ENCODE measurements at regions not wholly inside any gene's neighbourhood (a gene's known extent, or its start where the extent isn't known, plus 50 kb on each side); places are given as distances from the start of the nearest gene placed in this dataset.
"Not testable (repeated sequence)": the region's sequence is repeated elsewhere in the genome, so short reads cannot be mapped to it uniquely, and the experiment has no call there.

GRCh38 chr3:88298189-88298588 lies 148.4 kb downstream of the C3orf38 start:
- no peak for DNase-seq

GRCh38 chr3:88301273-88301995 lies 151.7 kb downstream of the C3orf38 start:
- DNase-seq: no peak

- DNase-seq: no peak
These were observed 152.2 kb downstream of the C3orf38 start for GRCh38 chr3:88301996-88302393.

- DNase-seq: not testable (repeated sequence)
These were observed 153.7 kb downstream of the C3orf38 start for GRCh38 chr3:88303331-88303904.

DNA sequence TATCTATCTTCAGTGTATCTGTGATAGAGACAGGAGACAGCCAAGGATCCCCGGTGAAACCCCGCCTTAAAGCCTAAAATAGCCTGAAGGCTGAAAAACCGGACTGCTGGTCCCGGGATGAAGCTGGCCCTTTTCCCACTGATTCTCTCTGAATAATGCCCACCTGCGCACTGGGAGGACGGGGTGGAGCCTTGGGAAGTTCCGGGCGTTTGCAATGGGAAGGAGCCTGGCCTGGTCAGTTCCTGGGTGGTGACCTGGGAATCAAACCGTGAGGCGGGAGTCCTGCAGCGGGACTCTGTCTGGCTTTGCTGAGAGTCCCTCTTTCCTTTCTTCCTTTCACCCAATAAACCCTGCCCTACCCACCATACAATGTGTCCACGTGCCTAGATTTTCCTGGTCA lies 157.9 kb downstream of the C3orf38 start:
- no peak for DNase-seq

DNA sequence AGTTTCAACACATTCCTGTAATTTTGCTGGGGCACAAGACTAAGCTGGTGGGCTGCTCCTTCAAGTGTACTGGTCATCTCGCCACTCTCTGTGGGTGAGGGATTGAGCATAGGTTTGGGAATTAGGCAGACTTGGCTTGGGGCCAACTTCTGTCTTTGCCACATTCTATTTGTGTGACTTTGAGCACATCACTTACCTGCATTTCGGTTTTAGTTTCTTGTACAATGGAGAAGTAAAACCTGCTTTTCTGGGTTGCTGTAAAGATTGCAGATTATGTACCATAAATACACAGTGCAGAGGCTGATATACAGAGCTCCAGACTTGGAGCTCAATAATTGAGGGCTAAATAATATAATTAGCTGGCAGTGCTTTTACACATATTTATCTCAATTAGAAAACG lies 162.1 kb downstream of the C3orf38 start:
- DNase-seq: no peak

GRCh38 chr3:88312256-88312655 lies 162.5 kb downstream of the C3orf38 start:
- no peak for DNase-seq

- no peak for DNase-seq
These were observed 168.3 kb downstream of the C3orf38 start for GRCh38 chr3:88318067-88318466.

DNA sequence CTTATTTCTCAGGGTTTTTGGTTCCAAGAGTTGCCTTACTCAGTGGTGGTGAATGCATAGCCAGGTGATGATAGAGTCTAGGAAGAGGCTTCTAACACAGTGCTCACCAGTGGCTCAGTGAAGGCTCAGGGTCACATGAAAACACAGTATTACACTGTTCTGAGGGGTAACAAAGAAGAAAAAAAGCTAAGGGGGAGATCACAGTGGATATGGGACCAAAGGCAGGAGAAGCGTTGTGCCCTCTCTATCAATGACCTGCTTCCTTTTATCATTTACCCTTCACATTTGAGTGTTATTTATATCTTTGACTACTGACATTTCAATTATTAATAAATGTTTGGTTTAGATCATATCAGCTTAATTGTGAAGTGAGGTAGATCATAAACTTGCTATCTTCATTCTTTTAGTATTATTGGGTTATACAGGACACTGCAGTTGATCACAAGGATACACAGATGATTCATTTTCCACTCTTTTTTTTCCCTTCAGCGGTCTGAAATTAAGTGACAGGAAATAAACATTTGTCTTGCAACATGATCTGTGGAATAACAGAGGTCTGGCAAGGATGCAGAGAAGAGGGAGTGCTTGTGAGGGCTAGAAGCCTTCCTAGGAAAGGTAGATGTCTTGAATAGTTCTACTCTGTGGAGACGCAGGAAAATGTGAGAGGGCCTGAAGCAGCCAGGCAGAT lies 171.7 kb downstream of the C3orf38 start:
- no peak for DNase-seq

- no peak for DNase-seq
These were observed 175.0 kb downstream of the C3orf38 start for GRCh38 chr3:88324788-88325187.

- no peak for DNase-seq
These were observed 184.6 kb downstream of the C3orf38 start for GRCh38 chr3:88334187-88334868.

DNA sequence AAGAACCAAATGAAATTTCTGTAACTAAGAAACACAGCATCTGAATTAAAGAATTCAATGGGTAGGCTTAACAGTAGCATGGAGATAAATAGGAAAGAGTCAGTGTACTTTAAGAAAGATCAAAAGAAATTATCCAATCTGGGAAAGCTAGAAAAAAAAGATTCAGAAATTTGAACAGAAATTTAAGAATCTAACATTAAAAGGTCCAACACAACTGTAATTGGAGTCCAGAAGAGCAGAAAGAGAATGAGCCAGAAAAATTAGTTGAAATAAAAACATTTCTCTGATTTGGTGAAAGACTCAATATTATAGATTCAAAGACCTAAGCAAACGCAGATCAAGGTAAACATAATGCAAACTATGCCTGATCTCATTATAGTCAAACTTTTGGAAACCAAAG lies 187.1 kb downstream of the C3orf38 start:
- no peak for DNase-seq

DNA sequence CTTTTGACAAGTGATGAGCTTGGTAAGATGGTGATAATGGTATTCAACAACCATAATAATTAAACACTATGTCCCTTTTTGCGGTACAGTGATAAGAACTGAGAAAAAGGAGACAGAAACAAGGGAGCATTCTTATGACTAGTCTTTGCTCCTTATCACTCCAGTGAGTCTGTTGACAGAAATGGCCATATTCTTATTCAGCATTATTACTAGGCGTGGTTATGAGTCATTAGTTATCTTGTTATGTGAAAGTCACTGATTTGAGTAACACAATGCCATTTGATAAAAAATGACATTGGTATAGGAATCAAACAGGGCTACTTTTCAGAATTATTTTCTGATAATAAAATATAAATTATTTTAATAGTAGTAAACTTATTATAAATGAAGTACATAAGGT lies 193.5 kb downstream of the C3orf38 start:
- DNase-seq: peak; percentile 3

DNA sequence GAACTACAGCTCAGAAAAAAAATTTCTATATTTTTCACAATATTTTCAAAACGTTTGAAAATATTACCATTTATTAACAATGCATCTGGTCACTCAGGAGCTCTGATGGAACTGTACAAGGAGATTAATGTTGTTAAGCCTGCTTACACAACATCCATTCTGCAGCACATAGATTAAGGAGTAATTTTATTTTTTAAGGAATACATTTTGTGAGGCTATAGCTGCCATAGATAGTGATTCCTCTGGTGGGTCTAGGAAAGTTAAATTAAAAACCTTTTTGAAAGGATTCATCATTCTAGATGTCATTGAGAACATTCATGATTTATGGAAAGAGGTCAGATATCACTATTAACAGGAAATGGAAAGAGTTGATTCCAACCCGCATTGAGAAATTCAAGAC lies 196.9 kb downstream of the C3orf38 start:
- no peak for DNase-seq

- DNase-seq: no peak
These were observed 212.7 kb downstream of the C3orf38 start for GRCh38 chr3:88362428-88362827.

DNA sequence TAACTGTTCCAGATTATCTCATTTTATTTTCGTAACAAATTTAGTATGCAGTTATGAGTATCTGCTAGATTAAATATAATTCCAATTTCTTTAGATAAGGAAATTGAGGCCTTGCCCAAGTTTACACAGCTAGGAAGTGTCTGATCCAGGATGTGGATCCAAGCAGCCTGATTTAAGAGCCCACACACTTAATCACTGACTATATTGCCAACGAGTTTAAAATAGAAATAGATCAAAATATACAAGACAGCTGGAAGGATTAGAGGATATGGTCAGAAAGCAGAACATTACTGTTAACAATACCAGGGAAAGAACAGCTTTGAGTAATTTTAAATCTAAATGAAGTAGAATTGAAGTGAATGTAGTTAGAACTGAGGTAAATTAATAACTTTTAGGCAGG lies 215.2 kb downstream of the C3orf38 start:
- DNase-seq: no peak

DNA sequence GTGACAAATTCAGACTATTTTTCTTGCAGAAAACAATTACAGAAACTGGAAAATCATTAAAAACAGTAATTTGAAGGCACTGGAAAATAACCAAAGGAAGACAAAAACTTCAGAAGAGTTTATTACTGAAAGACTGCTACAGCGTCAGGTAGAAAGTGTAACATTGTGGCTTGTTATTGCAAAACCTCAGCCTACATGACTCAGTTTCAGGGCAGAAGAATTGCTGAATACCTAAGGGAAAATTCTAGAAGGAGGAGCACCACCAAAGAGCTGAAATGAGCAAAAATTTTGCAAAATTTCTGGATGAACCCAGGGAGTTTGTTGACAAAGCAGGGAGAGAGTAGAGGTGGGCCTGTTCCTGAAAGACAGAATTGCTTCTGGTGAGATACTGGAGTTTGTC lies 219.6 kb downstream of the C3orf38 start:
- DNase-seq: no peak

DNA sequence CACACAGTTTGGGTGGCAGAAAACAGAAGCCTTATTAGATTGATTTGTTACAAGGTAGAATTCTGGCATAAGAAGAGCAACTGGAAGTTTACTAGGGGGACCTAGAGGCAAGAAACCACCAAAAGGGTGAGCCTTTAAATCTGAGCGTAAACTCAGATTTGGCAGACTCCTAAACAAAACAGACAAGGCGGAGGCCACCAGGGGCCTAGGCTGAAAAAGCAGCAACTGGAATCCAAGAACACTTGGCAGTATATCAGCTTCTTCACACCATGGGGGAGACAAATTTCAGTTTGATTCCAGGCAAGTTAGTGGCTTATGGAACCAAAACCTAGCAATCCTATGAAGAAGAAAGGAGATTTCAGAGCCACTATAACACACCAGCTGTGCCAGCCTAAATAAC lies 220.0 kb downstream of the C3orf38 start:
- no peak for DNase-seq

DNA sequence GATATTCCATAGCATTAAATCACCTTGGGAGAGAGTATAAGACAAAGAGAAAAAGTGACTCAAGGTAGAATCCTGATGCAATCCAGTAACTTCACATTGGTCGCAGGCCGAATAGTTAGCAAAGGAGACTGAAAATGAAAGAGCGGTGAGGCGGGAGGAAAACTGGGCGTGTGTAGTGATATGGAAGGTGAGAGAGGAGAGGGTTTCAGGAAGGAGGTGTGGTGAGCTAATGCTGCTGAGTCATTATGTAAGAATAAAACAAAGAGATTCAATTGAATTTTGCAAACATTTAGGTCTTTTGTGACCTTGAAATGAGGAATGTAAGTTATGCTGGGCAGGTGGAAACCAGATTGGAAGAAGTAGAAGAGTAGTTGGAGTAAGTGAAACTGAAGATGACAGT lies 235.3 kb downstream of the C3orf38 start:
- DNase-seq: no peak

DNA sequence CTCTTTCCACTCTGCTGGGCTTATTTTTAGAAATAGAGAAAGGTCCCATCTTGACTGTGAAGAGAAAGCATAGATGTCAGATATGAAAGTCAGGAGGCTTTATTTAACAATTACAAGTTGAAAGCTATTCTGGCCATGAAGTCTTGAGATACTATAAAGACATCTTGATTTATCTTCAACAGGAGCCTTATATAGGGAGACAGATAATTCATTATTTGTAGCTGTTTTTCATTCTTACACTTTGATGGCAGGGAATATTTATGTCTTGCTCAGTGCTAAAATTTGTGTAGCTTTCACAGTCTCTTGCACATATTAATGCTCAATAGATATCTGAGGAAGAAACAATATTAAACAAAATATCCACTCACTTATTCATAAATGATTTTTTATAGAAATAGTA lies 248.8 kb downstream of the C3orf38 start:
- DNase-seq: no peak

DNA sequence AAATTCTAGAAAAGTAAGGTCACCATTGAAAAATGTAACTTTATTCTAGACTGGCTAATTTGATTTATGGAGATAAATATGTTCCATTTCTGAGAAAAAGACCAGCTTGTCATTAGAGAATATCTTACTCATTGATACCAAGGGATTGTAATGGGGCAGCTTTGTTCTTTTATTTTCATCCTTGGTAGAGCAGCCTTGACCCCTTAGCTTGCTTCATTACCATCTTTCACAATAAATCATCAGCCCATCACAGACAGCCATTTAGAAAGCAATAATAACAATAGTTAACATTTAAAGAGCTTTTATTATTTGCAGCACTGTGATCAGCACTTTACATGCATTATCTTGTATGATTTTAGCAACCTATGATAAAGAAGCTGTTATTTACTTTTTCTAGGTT lies 253.6 kb downstream of the C3orf38 start:
- DNase-seq: no peak

DNA sequence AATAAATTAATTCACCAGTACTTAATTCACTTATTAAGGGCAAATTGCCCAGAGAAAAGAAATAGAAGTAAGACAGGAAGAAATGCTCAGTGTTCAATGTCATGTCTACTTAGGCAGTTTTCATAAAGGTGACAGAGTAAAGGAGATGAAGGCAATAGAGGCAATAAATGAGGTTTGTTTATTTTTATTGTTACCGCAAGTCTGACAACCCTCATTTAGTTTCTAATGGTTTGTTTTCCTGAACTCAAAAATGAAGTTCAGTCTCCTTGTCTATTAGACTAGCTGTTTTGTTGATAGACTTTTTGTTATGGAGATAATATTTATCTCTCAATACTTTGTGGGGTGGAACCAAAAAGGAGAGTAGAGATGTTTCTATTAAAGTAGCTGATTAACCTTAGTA lies 258.3 kb downstream of the C3orf38 start:
- no peak for DNase-seq

- no peak for DNase-seq
These were observed 259.2 kb downstream of the C3orf38 start for GRCh38 chr3:88408935-88409334.

DNA sequence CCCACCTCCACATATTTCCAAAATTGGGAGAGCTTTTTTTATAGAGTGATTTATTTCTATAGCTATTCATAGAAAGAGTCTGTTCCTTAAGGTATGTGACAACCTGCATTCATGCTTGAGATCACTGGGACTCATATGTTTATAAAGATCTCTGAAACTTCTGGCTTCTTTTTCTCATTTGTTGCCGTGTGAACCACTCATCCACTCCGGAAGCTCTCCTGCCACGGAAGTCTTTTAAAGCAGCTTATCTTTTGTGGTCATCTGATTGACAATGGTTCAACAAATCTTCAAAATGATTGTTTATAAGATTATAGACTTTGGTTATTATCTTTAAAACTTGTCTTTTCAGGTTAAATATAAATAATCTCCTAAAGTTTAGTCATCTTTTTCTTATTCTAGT lies 260.5 kb downstream of the C3orf38 start:
- DNase-seq: no peak

Measured in hematopoietic multipotent progenitor cell treated with erythropoietin and hydrocortisone succinate and interleukin-3 and kit ligand, for 8 days (in vitro differentiated cells).